ENCODE measurements at regions not wholly inside any gene's neighbourhood (a gene's known extent, or its start where the extent isn't known, plus 50 kb on each side); places are given as distances from the start of the nearest gene placed in this dataset.

GRCh38 chr5:120236360-120236759 is 227.7 kb upstream of the PRR16 start:
- peaks cover 0 to 4% of the 10 kb centered on the region in 2 donors for H3K36me3 Mint-ChIP-seq
- H3K4me2 ChIP-seq (replicated peaks; ENCODE audit: extremely low read depth, low read length, poor library complexity, severe bottlenecking), result no peak overlapping the region
- H3K79me2 ChIP-seq (ENCODE audit: insufficient read depth, low read length), result no peaks in the 10 kb centered on the region
- TF ChIP-seq, protein P1, sequence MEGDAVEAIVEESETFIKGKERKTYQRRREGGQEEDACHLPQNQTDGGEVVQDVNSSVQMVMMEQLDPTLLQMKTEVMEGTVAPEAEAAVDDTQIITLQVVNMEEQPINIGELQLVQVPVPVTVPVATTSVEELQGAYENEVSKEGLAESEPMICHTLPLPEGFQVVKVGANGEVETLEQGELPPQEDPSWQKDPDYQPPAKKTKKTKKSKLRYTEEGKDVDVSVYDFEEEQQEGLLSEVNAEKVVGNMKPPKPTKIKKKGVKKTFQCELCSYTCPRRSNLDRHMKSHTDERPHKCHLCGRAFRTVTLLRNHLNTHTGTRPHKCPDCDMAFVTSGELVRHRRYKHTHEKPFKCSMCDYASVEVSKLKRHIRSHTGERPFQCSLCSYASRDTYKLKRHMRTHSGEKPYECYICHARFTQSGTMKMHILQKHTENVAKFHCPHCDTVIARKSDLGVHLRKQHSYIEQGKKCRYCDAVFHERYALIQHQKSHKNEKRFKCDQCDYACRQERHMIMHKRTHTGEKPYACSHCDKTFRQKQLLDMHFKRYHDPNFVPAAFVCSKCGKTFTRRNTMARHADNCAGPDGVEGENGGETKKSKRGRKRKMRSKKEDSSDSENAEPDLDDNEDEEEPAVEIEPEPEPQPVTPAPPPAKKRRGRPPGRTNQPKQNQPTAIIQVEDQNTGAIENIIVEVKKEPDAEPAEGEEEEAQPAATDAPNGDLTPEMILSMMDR (IDR thresholded peaks at IDR 0.05), result no peak
- H3K9me3 ChIP-seq (replicated peaks in 1 of 2; ENCODE audit: control insufficient read depth in 1 of 2, insufficient read depth in 1 of 2, low read length in 2 of 2), result no peaks in the 10 kb centered on the region
- peaks cover 0 to 2% (median 0%) of the 10 kb centered on the region in 3 donors for H3K27me3 Mint-ChIP-seq (ENCODE audit: low read depth in 3 of 3)
- H3K36me3 ChIP-seq (replicated peaks in 1 of 2; ENCODE audit: control insufficient read depth in 1 of 2, insufficient read depth in 2 of 2, low read length in 2 of 2), result no peaks in the 10 kb centered on the region
- peaks cover 15 to 24% of the 10 kb centered on the region in 2 donors for H3K4me1 ChIP-seq (ENCODE audit: control insufficient read depth in 1 of 2, insufficient read depth in 2 of 2, low read length in 2 of 2)
- no peak overlapping the region for H3K9ac ChIP-seq (ENCODE audit: insufficient read depth, low read length, poor library complexity, severe bottlenecking)
- no peaks in the 10 kb centered on the region for H4K20me1 ChIP-seq (ENCODE audit: insufficient read depth, low read length)
- no peak overlapping the region for H3K27ac Mint-ChIP-seq
- WGBS (ENCODE audit: insufficient coverage), result 100% methylated on average over 2 of the region's 3 CpGs
- intact Hi-C loops (cut with micrococcal nuclease), result no loop called here
- H3K4me1 Mint-ChIP-seq, result peaks cover 24% of the 10 kb centered on the region
- DNase-seq, result no peak
- H3K9me3 Mint-ChIP-seq, result peaks cover 4 to 18% (median 6%) of the 10 kb centered on the region in 7 donors
- H3K4me3 Mint-ChIP-seq, result no peak overlapping the region
- H3K27me3 ChIP-seq (ENCODE audit: control insufficient read depth in 2 of 2, insufficient read depth in 2 of 2, low read length in 2 of 2), result no peaks in the 10 kb centered on the region
- H3K4me3 ChIP-seq (replicated peaks in 1 of 3; ENCODE audit: low read depth in 2 of 3, low read length in 3 of 3), result no peak overlapping the region
- H3K27ac ChIP-seq (ENCODE audit: low read depth in 1 of 2, low read length in 2 of 2), result no peak overlapping the region
- no peak overlapping the region for H2AFZ ChIP-seq (ENCODE audit: insufficient read depth, low read depth, low read length, poor library complexity, severe bottlenecking)

DNA sequence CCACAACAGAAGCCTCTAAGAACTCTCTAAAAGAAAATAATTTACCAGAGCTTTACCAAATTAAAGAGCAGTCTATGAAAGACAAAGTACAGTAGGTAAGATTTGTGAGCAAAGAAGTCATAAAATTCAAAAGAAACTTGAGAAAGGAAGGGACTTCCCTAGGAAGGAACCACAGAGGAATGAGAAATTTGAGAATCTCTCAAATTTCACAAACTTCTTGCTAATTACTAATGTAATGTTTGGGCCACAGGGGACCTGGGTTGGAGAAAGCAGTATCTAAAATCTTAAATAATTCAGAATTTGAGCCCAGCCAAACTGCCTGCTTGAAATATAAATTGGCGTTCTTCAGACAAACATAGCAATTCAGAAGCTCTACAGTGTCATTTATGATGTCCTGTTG is 225.0 kb upstream of the PRR16 start:
- Mint-ChIP-seq H3K4me1 (peaks cover 28% of the 10 kb centered on the region), H3K27me3 (ENCODE audit: low read depth in 3 of 3) (peaks cover 0 to 4% (median 0%) of the 10 kb centered on the region in 3 donors), H3K4me3 (no peak overlapping the region), H3K9me3 (peaks cover 1 to 12% (median 5%) of the 10 kb centered on the region in 7 donors), H3K27ac (peak overlapping the region in 3 of 7 donors; percentile 5 to 28 (median 19)), H3K36me3 (peaks cover 0 to 4% of the 10 kb centered on the region in 2 donors)
- no peaks in the 10 kb centered on the region for H3K9me3 ChIP-seq (replicated peaks in 1 of 2; ENCODE audit: control insufficient read depth in 1 of 2, insufficient read depth in 1 of 2, low read length in 2 of 2)
- H2AFZ ChIP-seq (ENCODE audit: insufficient read depth, low read depth, low read length, poor library complexity, severe bottlenecking), result no peak overlapping the region
- DNase-seq, result peak; percentile 8 to 83 (median 27)
- no peak overlapping the region for H3K4me3 ChIP-seq (replicated peaks in 1 of 3; ENCODE audit: low read depth in 2 of 3, low read length in 3 of 3)
- no peaks in the 10 kb centered on the region for H3K36me3 ChIP-seq (replicated peaks in 1 of 2; ENCODE audit: control insufficient read depth in 1 of 2, insufficient read depth in 2 of 2, low read length in 2 of 2)
- no peak overlapping the region for H3K27ac ChIP-seq (ENCODE audit: low read depth in 1 of 2, low read length in 2 of 2)
- no peaks in the 10 kb centered on the region for H3K79me2 ChIP-seq (ENCODE audit: insufficient read depth, low read length)
- no peak overlapping the region for H3K4me2 ChIP-seq (replicated peaks; ENCODE audit: extremely low read depth, low read length, poor library complexity, severe bottlenecking)
- no peaks in the 10 kb centered on the region for H4K20me1 ChIP-seq (ENCODE audit: insufficient read depth, low read length)
- no peak overlapping the region for H3K9ac ChIP-seq (ENCODE audit: insufficient read depth, low read length, poor library complexity, severe bottlenecking)
- no CpG with 5 or more reads among the region's 1 CpG for WGBS (ENCODE audit: insufficient coverage)
- no peaks in the 10 kb centered on the region for H3K27me3 ChIP-seq (ENCODE audit: control insufficient read depth in 2 of 2, insufficient read depth in 2 of 2, low read length in 2 of 2)
- intact Hi-C loops (cut with micrococcal nuclease), result no loop called here
- TF ChIP-seq, protein P1 (IDR thresholded peaks at IDR 0.05), result no peak
- peaks cover 15 to 24% of the 10 kb centered on the region in 2 donors for H3K4me1 ChIP-seq (ENCODE audit: control insufficient read depth in 1 of 2, insufficient read depth in 2 of 2, low read length in 2 of 2)
